ENCODE measurements at regions not wholly inside any gene's neighbourhood (a gene's known extent, or its start where the extent isn't known, plus 50 kb on each side); places are given as distances from the start of the nearest gene placed in this dataset.

GRCh38 chr7:47689558-47689957 lies 107.6 kb upstream of the TNS3 start:
- Histone ChIP-seq H3K27ac (replicated peaks) (no peak overlapping the region), H3K27me3 (ENCODE audit: insufficient read depth, poor library complexity, severe bottlenecking) (no peaks in the 10 kb centered on the region), H3K4me3 (replicated peaks; ENCODE audit: insufficient read depth, low read length) (no peak overlapping the region)
- no peak for DNase-seq (ENCODE audit: low read depth in 1 of 2, low spot score in 1 of 2)
- no peak for TF ChIP-seq GABPA (IDR thresholded peaks at IDR 0.05; ENCODE audit: low read depth)
- TF ChIP-seq SPI1 (IDR thresholded peaks at IDR 0.05; ENCODE audit: borderline replicate concordance, low read depth) = no peak
- TF ChIP-seq POLR2AphosphoS5 (IDR thresholded peaks at IDR 0.05; ENCODE audit: low read depth) = no peak
- TF ChIP-seq REST (IDR thresholded peaks at IDR 0.05; ENCODE audit: insufficient replicate concordance, low read depth) = no peak
- TF ChIP-seq CTCF (IDR thresholded peaks at IDR 0.05; ENCODE audit: insufficient read depth, low read length) = no peak

GRCh38 chr7:47688311-47689100 lies 106.6 kb upstream of the TNS3 start:
- no peak overlapping the region for H3K4me3 ChIP-seq (replicated peaks; ENCODE audit: insufficient read depth, low read length)
- DNase-seq (ENCODE audit: low read depth in 1 of 2, low spot score in 1 of 2) = no peak
- no peak for TF ChIP-seq GABPA (IDR thresholded peaks at IDR 0.05; ENCODE audit: low read depth)
- no peak for TF ChIP-seq REST (IDR thresholded peaks at IDR 0.05; ENCODE audit: insufficient replicate concordance, low read depth)
- no peak for TF ChIP-seq POLR2AphosphoS5 (IDR thresholded peaks at IDR 0.05; ENCODE audit: low read depth)
- no peak for TF ChIP-seq CTCF (IDR thresholded peaks at IDR 0.05; ENCODE audit: insufficient read depth, low read length)
- no peak for TF ChIP-seq SPI1 (IDR thresholded peaks at IDR 0.05; ENCODE audit: borderline replicate concordance, low read depth)
- no peaks in the 10 kb centered on the region for H3K27me3 ChIP-seq (ENCODE audit: insufficient read depth, poor library complexity, severe bottlenecking)
- no peak overlapping the region for H3K27ac ChIP-seq (replicated peaks)

GRCh38 chr7:47685712-47686376 lies 103.9 kb upstream of the TNS3 start:
- H3K27ac ChIP-seq (replicated peaks) = no peak overlapping the region
- H3K4me3 ChIP-seq (replicated peaks; ENCODE audit: insufficient read depth, low read length) = no peak overlapping the region
- no peak for TF ChIP-seq POLR2AphosphoS5 (IDR thresholded peaks at IDR 0.05; ENCODE audit: low read depth)
- no peak for TF ChIP-seq GABPA (IDR thresholded peaks at IDR 0.05; ENCODE audit: low read depth)
- TF ChIP-seq REST (IDR thresholded peaks at IDR 0.05; ENCODE audit: insufficient replicate concordance, low read depth) = no peak
- TF ChIP-seq SPI1 (IDR thresholded peaks at IDR 0.05; ENCODE audit: borderline replicate concordance, low read depth) = no peak
- no peak for TF ChIP-seq CTCF (IDR thresholded peaks at IDR 0.05; ENCODE audit: insufficient read depth, low read length)
- no peaks in the 10 kb centered on the region for H3K27me3 ChIP-seq (ENCODE audit: insufficient read depth, poor library complexity, severe bottlenecking)
- DNase-seq (ENCODE audit: low read depth in 1 of 2, low spot score in 1 of 2) = no peak

Data from HL-60 (cell line).